ENCODE measurements at regions not wholly inside any gene's neighbourhood (a gene's known extent, or its start where the extent isn't known, plus 50 kb on each side); places are given as distances from the start of the nearest gene placed in this dataset.

DNA sequence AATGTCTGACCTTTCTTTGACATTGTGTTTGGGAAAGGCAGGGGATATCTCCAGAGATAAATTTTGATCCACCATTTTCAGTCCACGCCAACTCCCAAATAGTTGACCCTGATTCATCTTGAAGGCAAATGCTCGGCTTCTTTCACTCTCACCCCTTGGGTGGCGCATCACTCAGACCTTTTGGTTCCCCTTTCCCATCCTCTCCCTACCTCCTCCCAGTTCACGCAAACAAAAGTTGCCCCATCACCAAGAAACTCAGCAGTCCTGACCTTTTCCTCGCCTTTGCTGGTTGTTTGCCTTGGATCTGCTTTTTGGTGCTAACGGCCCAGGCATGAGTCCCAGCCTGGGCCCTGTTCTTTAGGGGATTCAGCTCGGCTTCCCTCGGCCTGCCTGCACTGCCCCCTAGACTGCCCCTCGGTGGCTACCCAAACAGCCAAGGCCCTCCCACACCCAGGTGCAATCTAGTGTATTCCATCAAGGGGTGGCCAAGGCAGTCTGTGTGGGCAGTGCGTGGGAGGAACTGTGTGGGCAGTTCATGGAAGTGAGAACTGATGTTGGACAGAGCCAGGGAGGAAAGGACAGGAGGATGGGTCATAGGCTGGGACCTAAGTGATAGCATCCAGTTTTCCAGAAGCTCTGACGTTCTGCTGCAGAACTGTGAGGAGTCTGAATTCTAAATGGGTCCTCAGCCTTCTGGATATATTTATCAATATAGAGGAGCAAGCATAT, 255.7 kb downstream of the DLEU7 start:
- no peak for DNase-seq

DNA sequence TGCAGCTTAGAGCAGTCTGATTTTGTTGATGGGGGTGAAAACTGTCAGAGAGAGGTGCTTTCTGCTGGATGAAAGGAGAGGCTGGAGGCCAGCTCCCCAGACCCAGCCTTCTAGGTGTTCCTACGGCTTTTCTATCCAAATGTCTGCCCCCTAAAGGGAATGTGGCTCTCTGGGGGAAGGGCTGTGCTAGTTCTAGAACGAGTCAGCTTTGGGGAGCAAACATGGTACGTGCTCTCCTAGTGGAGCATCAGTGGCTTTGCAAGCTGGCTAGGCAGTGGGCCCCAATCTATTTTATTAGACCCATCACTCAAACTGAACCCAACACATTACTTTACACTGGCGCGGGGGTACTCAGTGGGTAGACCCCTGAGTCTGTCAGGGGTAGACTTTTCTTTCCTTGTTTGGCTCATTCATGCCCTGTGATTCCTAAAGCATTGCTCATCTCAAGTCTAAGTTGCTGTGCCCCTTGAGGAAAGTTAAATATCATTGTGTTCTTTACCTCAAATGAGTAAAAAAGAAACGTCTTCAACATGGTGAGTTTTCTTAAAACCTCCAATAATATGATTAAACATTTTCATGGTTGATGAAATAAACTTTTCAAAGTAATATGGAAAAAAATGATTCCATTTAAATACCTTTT, 254.9 kb downstream of the DLEU7 start:
- no peak for DNase-seq

DNA sequence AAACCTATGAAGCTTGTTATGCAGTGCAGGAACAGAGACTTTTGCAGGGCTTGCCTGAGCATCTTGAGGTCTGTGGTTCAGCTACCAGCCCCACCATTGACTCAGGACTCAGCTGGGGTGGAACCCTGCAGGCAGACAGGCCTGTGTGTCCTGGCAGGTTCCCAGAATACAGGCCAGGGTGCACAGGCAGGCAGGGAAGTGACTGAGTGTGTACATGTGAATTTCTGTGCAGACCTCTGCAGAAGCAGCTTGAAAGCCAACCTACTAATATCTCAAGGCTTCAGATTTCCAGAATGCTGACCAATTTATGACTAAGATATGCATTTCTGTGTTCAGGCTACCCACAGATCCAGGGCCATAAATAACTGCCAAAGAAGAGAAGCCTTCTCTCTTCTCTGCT, 254.4 kb downstream of the DLEU7 start:
- DNase-seq: no peak

DNA sequence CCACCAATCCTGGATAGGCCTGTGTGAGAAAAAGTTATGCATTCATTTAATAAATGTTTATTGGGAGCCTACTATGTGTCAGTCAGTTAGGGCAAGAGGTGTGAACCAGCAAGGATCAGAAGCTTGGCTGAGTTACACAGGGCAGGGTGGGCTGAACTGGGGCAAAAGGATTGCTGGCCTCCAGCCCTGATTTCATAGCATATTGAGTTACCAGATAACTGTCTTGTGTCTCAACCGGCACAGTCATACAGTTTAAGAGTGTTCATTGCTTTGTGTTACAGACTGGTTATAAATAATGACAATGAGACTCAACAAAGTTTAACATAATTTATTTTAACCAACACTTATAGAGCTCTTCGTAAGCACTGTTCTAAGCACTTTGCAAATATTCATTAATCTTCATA, 253.8 kb downstream of the DLEU7 start:
- DNase-seq: no peak

DNA sequence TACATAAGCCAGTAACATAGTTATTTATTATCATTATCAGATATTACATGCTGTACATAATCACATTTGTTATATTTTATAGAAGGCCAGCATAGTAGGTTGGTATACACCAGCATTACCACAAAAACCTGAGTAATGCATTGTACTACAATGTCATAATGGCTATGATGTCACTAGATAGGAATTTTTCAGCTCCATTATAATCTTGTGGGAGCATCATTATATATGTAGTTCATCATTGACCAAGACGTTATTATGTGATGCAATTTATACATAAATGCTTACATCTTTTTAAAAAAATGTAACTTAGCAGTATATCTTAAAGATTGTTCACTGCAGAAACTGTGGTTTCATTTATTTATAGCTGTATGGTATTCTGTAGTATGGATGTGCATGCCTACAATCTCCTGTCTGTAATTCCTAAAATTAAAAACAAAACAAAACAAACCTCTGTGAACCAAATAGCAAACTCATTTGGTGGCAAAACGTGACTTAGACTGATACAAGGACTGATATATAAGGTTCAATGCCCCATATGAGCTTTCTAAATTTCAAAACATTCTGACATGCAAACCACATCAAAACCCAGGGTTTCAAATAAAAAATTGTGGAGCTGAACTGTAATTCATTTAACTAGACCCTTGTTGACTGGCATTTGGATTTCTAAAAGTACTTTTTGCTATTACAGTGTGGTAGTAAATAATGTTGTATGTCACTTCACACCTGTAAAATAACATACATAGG, 250.9 kb downstream of the DLEU7 start:
- no peak for DNase-seq

DNA sequence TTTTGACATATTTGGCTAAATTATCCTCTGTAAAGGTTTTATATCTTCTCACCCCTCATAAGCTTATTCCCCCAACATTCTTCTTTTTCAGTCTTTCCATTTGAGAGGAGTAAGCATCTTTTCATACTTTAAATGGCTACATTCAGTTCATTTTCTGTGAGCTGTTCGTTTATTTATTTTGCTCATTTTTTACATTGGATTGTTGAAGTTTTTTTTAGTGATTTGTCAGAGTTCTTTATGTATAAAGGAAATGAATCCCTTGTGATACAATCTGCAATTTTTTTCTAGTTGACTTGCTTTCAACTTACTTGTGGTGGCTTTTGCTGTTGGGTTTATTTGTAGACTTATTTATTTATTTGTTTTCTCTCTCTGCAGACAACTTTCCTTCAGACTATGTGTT, 250.3 kb downstream of the DLEU7 start:
- DNase-seq: no peak

DNA sequence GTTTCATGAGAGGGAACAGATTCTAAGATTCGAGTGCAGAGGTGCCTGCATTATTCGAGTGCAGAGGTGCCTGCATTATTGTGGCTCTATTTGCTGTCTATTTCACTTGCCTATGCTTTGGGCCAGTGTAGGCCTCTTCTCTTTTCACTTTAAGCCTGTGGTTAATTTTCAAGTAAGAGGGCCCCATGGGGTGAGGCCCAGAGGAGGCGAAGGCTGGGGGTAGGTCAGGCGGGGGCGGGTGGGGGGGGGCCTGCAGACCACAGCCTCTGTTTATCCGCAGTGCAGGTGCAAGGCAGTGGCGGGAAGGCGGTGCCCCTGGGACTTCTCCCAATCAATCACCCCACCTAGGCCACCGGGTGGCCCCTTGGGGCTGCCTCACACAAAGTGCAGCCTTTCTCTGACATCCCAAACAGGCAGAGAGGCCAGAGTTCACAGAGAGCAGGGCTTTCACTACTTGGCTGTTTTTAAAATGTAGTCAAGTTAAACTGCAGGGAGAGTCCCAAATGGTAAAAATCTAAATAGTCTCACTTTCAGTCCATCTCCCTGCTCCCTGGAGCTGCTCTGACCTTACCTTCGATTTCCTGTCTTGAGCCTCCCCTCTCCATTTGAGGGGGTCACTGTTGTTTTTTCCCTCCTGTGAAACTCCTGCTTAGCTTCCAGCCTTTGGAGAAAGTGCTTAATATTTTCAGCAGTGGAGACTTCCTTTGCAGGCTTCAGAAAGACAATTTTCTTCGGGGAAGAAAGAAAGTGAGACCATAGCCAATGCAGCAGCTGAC, 249.0 kb downstream of the DLEU7 start:
- DNase-seq: peak; percentile 28

DNA sequence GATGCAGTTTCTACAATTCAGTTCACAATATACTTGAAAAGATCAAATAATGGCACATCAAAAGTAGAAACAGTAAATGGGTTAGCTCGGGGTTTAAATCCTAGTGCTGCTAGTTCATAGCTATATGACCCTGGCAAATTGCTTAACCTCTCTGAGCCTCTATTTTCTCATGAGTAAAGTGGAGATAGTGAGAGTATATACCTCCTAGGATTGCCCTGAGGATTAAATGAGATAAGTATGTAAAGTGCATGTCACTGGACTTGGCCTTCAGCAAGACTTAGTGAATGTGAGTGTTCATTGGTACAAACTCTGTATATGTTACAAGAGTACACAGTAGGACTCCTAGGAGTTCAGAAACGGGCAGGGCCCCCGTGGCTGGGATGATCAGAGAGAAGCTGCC, 248.3 kb downstream of the DLEU7 start:
- no peak for DNase-seq

DNA sequence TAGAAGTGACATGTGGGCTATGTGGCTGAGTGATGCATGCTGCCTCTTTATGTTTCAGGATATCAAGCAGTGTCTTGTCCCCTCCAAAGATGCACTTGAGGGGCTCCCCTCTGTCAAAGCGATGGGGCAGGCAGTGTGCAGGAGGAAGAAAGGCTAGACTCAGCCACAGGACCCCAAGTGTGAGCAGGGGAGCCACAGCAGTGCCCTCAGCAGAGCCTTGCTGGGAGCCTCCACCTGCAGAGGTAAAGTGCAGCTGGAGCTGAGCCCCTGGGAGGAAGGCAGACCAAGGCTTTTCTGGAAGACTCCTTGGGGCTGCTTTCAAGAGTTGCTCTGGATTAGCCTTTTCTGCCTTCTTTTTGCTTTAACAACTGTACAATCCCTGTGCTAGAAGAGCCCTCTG, 247.3 kb downstream of the DLEU7 start:
- DNase-seq: no peak

DNA sequence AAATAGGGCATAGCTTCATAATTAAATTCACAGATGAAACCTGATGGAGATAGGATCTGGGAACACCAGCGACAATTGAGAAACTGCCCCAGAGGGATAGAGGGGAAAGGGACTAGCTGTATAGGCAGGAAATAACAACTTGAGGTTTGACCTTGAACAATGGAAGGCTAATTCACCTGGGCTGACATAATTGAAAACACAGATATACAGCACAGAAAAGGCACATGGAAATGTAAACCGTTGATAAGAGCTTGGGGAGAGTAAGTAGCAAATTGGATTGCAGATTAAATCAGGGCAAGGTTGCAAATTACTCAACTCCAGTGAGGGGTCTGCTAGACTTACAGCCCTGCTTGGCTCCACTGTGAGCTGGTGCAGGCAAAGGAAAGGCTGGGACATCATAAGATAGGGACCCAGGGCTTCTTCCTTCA, 246.7 kb downstream of the DLEU7 start:
- no peak for DNase-seq

DNA sequence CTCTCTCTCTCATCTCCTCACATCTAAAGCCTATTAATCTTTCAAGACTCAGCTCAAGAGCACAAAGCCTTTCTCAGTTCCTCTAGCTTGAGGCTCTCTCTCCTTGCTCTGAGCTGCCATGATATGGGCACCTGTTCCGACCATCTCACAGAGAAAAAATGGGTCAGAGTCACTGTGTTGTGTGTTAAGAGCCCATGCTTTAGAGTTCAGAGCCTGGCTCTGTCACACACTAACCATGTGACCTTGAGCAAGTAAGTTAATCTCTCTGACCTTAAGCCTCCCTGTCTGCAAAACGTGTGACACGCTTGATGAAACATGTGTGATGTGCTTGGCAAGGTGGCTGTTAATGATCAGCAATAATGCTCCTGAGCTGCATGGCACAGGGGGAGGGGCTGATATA, 245.2 kb downstream of the DLEU7 start:
- no peak for DNase-seq

DNA sequence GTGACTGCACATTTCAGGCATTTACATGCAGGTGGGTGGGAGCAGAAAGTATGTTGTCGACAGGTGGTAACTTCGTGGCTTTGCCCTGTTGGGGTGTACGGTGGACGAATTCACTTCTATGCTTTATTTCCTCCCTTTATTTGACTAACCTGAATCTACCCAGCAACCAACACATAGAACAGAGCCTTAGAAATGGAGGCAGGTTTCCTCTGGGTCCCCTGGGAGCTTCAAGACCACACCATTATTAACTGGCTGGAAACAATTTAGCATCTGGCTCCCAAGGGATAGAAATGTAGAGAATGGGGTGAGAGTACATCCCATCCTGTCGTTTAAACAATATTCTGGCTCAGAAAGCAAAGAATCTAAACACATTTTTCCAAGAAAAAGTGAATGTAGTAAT, 244.4 kb downstream of the DLEU7 start:
- no peak for DNase-seq

DNA sequence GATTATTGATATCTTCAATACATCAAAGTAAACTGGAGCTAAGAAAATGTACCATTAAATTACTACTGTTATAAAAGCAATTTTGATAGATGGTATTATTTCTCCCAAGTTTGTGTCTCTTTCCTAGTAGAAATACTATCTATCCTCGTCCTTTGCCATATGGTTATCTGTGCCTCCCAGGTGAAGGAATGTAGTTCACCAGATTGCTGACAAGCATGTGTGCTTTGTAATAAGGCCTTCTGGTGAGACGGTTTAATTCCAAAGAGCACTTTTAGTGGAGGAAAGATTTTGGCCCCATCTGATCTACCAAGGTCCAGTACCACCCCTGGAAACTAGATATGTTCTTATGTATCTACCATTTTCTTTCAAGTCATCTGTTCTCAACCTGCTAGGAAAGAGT, 243.6 kb downstream of the DLEU7 start:
- DNase-seq: no peak

DNA sequence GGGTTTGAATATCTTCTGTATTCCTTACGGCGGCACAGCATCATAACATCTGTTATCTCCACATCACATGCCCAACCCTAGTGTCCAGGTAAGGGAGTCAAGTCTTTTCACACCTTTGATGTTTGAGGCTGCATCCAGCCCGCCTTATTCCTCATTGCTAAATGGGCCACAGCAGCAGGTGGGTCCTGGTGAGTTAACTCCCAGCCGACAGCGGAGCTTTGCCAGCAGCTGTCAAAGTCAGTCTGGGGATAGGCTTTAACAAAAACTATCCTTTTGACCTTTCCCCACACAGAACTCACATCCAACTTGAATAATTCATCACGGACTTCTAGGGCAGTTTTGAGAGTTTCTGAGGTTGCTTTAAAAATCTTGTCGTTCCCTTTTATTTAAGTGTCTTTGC, 235.1 kb downstream of the DLEU7 start:
- no peak for DNase-seq

DNA sequence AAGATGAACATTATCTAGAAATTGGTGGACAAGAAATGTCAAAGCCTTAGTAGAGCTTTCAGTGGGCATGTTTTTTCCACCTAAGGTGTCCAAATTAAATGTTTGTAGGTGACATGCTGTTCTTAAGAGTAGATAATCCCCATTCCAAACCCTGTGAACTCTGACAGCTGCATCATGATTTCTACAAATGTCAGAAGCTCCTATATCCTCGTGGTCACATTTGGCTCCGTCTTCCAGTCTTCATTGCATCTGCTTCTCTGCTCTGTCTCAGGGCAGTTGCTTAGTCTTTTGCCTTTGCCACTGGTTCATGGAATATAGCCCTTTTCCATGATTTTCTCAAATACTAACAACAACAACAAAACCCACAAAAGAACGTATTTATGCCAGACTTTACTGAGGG, 234.5 kb downstream of the DLEU7 start:
- no peak for DNase-seq

DNA sequence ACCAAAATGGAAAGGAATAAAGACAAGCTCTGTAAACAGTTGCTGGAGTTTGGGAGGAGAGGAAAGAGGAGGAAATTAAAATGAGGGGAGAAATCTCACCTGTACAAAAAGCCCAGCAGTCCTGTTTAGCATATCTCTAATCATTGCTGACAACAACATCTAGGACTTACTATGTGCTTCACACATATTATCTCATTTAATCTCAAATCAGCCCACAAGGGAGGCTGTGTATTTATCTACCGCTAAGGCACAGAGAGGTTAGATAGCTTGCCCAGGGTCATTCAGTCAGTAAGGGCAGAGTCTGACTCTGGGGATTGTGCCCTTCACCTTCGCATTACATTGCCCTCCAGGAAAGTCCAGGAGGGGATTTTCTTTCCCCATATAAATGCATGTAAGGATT, 233.3 kb downstream of the DLEU7 start:
- no peak for DNase-seq

DNA sequence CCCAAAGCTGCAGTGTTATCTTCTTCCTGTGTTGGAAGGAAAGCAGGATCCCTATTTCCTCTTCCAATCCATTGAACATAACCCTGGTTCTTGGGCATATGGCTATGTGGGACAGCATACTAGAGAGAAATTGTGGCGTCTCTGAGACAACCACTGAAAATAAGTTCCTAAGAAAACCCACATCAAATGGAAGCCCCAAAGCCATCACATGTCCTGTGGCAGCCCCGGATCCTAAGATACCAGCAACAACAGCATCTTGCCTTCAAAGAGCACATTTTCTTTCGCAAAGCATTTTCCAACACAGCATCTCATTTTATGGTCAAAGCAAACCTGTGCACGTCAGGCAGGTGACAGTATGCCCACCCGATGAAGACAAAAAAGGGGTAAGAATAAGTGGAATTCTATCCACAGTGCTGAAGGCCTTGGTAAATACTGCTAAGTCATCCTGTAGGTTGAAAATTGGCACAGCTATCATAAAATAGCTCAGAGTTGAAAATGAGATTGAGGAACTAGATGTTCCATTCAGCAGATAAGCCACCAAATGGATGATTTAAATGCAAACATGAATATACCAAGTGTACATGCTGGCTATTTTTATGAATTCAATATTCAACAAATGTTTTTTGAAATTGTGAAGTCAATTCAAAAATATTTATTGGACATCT, 232.2 kb downstream of the DLEU7 start:
- DNase-seq: no peak

DNA sequence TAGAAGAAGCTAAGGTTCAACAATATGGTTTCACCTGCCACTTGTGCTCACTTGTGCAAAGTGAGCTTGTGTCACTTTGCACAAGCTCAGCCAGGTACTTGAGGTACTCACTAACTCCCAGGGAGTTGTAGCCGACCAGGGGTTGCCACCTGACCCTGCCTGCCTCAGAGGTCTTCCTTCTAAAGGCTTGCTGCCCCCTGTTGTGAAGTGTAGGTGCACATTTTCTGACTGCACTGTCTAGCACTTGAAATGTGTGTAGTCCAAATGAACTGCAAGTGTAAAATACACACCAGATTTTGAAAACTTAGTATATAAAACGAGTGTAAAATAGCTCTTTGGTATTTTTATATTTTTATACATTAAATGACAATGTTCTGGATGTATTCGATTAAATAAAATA, 230.8 kb downstream of the DLEU7 start:
- DNase-seq: no peak

DNA sequence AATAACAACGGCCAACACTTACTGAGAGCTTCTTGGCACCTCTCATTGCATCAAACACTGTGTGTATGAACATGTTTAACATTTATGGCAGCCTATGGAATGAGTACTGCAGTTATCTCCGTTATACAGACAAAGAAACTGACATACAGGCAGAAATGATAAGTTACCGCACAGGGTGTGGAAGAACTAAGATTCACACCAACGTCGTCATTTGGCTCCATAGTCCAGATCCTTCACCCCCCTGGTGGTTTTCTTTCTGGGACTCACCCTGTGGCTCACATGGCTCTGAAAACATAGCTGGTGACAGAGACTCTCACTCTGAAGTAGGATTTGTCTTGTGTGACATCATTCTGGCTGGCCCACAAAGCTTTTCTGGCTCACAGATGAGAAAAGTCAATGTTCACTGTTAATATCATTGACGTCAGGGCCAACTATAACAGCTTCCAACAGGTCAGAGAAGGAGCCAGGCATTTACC, 230.1 kb downstream of the DLEU7 start:
- DNase-seq: no peak

DNA sequence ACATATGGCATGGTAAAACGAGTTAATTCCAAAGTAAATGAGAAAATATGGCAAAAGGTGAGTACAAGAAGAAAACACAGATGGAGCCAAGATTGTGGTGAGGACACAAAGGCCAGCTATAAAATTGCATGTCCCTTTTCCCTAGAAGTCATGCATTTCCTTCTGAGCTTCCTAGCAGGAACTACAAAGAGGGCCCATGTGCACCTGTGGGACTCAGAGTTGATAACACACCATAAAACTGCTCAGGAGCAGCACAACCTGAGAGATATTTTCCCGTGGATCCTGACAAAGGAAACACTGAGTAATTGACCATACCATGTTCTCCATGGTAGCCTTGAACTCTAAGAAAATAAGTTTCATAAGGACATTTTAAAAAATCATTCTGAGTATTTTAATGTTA, 228.3 kb downstream of the DLEU7 start:
- no peak for DNase-seq

DNA sequence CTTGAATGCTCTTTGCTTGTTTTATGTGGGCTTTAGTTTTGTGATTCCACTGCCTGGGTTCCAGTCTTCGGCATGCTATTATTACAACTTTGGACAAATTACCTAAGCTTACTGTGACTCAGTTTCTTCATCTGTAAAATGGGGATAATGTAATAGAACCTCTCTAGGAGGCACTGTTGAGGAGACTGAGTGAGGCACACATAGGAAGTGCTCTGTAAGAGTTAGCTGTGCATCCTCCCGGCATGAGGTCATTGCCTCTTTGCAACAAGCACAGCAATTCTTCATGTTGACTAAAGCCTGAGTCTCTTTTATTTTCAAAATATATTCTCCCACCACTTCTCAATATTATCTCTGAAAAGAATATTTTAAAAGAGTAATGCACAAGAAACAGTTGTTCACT, 227.4 kb downstream of the DLEU7 start:
- no peak for DNase-seq

DNA sequence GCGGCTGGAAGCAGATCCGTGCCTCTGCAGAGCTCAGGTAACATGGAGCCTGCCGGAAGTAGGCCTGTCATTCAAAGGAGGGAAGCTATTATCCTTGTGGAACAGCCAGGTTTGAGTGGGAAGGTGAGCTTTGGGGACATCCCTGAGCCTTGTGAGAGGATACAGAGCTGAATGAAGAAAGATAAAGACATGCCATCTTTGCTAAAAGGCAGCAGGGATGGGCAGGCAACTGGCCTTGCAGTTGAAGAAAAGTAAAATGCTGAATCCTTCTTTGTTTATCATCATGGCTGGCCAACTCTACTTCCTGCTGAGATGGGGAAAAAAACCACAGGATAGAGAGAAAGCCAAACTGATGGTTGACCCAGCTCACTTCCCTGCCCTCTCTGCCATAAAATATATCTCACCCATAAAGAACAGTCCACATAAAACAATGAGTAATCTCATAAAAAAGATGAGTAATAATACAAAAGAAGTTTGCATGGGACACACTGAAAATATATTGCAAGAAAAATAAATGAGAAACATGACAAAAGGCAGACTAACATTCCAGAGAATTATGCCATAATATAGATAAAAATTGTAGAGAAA, 226.3 kb downstream of the DLEU7 start:
- DNase-seq: no peak
